ENCODE measurements at regions not wholly inside any gene's neighbourhood (a gene's known extent, or its start where the extent isn't known, plus 50 kb on each side); places are given as distances from the start of the nearest gene placed in this dataset.

DNA sequence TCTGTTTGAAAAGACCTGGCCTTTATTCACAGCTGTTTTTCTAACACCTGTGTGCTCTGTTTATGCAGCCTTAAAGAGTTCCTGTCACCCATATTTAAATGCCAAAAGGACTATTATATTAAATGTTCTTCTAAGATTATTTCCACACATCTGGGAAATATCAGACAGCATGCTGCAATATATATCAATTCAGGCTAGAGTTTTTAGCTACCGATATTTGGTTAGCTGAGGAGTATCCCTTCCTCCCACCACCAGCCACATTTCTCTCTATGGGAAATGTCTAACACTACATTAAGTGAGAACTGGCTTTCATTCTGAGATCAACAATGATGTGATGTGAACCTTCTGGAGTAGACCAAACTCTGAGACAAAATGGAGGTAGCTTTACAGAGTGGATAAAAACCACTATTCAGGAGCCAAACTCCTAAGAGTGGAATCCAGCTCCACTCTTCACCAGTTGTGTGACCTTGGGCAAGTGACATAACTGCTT lies 509.2 kb downstream of the ZNF608 start:
- Histone ChIP-seq H3K9me3 (ENCODE audit: low read depth) (no peaks in the 10 kb centered on the region), H3K4me1 (ENCODE audit: insufficient read depth) (no peaks in the 10 kb centered on the region), H3K27ac (no peak overlapping the region), H3K36me3 (ENCODE audit: low read depth) (no peaks in the 10 kb centered on the region), H3F3A (ENCODE audit: insufficient read depth) (no peaks in the 10 kb centered on the region), H2AFZ (no peak overlapping the region), H3K79me2 (ENCODE audit: insufficient read depth) (no peaks in the 10 kb centered on the region), H3K9me2 (ENCODE audit: insufficient read depth) (no peaks in the 10 kb centered on the region), H3K27me3 (replicated peaks; ENCODE audit: insufficient read depth) (peaks cover 14% of the 10 kb centered on the region), H3K4me3 (no peak overlapping the region), H4K20me1 (ENCODE audit: insufficient read depth) (no peaks in the 10 kb centered on the region), H3K9ac (no peak overlapping the region), H3K4me2 (ENCODE audit: unreplicated experiment) (no peak overlapping the region)
- DNase-seq: no peak
- in situ Hi-C loops (cut with MboI): no loop called here
- 89 to 92% methylated on average over 1 of the region's 1 CpG for WGBS, 2 experiments (ENCODE audit: low coverage in 1 of 2, low lambda C conversion rate in 2 of 2, missing lambda C conversion rate in 2 of 2)
- TF ChIP-seq EZH2phosphoT487 (IDR thresholded peaks at IDR 0.05; ENCODE audit: insufficient read depth, low read depth) (no peak), EZH2 (IDR thresholded peaks at IDR 0.05; ENCODE audit: insufficient read depth, poor library complexity, severe bottlenecking) (no peak)

DNA sequence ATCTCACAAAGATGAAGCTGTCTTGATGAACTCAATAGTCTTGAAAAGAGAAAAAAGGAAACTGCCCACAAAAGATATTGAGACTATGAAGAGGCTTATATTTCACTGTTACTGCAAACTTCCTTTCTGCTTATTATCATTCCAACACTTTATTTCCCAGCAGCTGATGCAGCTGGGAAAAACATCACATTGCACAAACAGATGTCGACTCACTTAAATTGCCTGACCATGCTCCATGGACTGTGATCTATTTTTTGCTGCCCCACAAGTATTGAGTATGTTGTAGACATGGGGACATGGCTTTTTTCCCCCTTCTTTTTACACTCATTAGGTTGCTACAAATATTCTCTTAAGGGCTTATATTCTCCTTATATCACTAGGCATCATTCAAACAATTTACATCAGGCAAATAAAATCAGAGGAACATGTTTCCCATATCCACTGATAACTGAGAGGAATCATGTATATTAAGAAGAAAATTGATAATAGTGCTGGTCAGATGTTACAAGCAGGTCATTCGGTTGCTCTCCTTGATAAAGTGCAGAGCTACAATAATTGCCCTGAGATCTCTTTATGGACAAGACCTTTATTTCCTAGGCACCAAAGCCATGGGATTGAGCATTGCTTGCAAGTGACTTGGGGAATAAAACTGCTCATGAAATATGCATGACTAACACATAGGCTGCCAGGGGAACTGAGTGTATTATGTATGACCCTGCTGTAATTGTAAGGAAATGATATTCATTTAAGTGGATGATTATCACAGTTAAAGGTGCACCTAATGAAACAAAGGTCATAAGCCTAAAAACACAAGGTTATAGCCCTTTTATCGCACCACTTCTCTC lies 509.9 kb downstream of the ZNF608 start:
- H3K27ac ChIP-seq: no peak overlapping the region
- TF ChIP-seq EZH2 (IDR thresholded peaks at IDR 0.05; ENCODE audit: insufficient read depth, poor library complexity, severe bottlenecking) (no peak), EZH2phosphoT487 (IDR thresholded peaks at IDR 0.05; ENCODE audit: insufficient read depth, low read depth) (no peak)
- H3K36me3 ChIP-seq (ENCODE audit: low read depth): no peaks in the 10 kb centered on the region
- WGBS, 2 experiments (ENCODE audit: low coverage in 1 of 2, low lambda C conversion rate in 2 of 2, missing lambda C conversion rate in 2 of 2): 48 to 58% methylated on average over 3 of the region's 3 CpGs
- no peak overlapping the region for H3K4me2 ChIP-seq (ENCODE audit: unreplicated experiment)
- H3K4me1 ChIP-seq (ENCODE audit: insufficient read depth): no peaks in the 10 kb centered on the region
- no peak overlapping the region for H2AFZ ChIP-seq
- no peaks in the 10 kb centered on the region for H4K20me1 ChIP-seq (ENCODE audit: insufficient read depth)
- no peak overlapping the region for H3K4me3 ChIP-seq
- H3K9ac ChIP-seq: no peak overlapping the region
- peak; percentile 4 for DNase-seq
- H3K27me3 ChIP-seq (replicated peaks; ENCODE audit: insufficient read depth): peaks cover 14% of the 10 kb centered on the region
- H3K9me3 ChIP-seq (ENCODE audit: low read depth): no peaks in the 10 kb centered on the region
- no peaks in the 10 kb centered on the region for H3F3A ChIP-seq (ENCODE audit: insufficient read depth)
- no peaks in the 10 kb centered on the region for H3K79me2 ChIP-seq (ENCODE audit: insufficient read depth)
- in situ Hi-C loops (cut with MboI): no loop called here
- no peaks in the 10 kb centered on the region for H3K9me2 ChIP-seq (ENCODE audit: insufficient read depth)

DNA sequence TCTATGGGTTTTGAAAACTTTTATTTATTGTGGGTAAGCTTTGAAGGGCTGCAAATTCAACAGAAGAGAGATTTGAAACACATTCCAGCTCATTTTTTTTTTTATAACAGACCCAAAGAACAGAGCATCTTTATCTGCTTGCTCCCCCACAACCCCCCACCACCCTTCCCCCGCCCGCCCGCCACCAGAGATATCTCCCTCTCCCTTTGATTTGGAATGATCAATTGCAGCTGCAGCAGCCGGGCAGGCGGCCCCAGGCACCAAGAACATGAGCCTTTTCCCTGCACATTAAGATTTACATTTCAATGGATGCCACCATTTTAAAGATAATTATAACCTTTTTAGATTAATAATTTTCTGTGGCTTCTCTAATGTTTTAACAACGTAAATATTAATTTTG lies 510.9 kb downstream of the ZNF608 start:
- Histone ChIP-seq H3F3A (ENCODE audit: insufficient read depth) (no peaks in the 10 kb centered on the region), H3K9me3 (ENCODE audit: low read depth) (no peaks in the 10 kb centered on the region), H3K9ac (no peak overlapping the region), H3K79me2 (ENCODE audit: insufficient read depth) (no peaks in the 10 kb centered on the region), H3K9me2 (ENCODE audit: insufficient read depth) (no peaks in the 10 kb centered on the region), H3K4me2 (ENCODE audit: unreplicated experiment) (no peak overlapping the region), H3K4me3 (no peak overlapping the region), H3K27me3 (replicated peaks; ENCODE audit: insufficient read depth) (peaks cover 14% of the 10 kb centered on the region), H3K36me3 (ENCODE audit: low read depth) (no peaks in the 10 kb centered on the region), H3K27ac (no peak overlapping the region), H3K4me1 (ENCODE audit: insufficient read depth) (no peaks in the 10 kb centered on the region), H2AFZ (no peak overlapping the region), H4K20me1 (ENCODE audit: insufficient read depth) (no peaks in the 10 kb centered on the region)
- no peak for TF ChIP-seq EZH2 (IDR thresholded peaks at IDR 0.05; ENCODE audit: insufficient read depth, poor library complexity, severe bottlenecking)
- TF ChIP-seq EZH2phosphoT487 (IDR thresholded peaks at IDR 0.05; ENCODE audit: insufficient read depth, low read depth): no peak
- no peak for DNase-seq
- in situ Hi-C loops (cut with MboI): no loop called here
- 73 to 80% methylated on average over 4 to 6 of the region's 6 CpGs for WGBS, 2 experiments (ENCODE audit: low coverage in 1 of 2, low lambda C conversion rate in 2 of 2, missing lambda C conversion rate in 2 of 2)

DNA sequence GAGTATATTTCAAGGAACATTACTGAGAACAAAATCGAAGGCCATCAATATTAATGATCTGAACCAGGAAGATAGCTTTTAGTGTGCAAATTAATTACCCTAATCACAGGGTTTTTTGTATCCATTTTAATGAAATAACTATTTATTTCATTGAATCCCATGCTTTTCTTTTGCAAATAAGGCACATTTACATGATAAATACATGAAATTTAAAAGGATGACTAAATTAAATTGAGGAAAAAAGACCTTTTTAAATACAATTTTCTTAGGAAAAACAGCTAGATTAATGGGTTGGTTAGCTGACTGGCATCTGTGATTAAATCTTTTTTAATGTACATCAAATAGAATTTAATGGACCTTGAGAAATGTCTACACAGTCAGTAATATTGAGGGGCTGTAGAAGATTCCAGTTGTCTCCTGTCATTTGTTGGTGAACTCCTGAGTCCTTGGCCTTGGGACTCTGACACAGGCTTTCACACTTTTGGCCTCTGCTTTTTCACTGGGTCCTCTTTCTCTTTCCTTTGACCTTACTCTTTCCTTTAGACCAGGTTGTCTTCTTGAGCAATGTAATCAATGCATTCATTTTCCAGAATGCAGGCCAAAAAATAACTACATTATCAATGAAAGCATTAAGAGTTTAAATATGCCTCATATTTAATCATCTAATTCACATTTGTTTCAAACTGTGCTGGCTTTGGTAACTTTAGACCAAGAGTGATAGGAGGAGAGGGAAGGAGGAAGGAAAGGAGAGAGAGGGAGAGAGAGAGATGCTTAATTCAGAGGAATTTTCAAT lies 511.5 kb downstream of the ZNF608 start:
- no peak overlapping the region for H3K4me3 ChIP-seq
- in situ Hi-C loops (cut with MboI): no loop called here

More for the DNA sequence above, 511.5 kb downstream of the ZNF608 start:
- Histone ChIP-seq H3K4me1 (ENCODE audit: insufficient read depth) (no peaks in the 10 kb centered on the region), H3K27me3 (replicated peaks; ENCODE audit: insufficient read depth) (peaks cover 14% of the 10 kb centered on the region), H3F3A (ENCODE audit: insufficient read depth) (no peaks in the 10 kb centered on the region), H3K36me3 (ENCODE audit: low read depth) (no peaks in the 10 kb centered on the region), H3K4me2 (ENCODE audit: unreplicated experiment) (no peak overlapping the region), H2AFZ (no peak overlapping the region), H3K79me2 (ENCODE audit: insufficient read depth) (no peaks in the 10 kb centered on the region), H3K9ac (no peak overlapping the region), H4K20me1 (ENCODE audit: insufficient read depth) (no peaks in the 10 kb centered on the region), H3K9me2 (ENCODE audit: insufficient read depth) (no peaks in the 10 kb centered on the region), H3K27ac (no peak overlapping the region), H3K9me3 (ENCODE audit: low read depth) (no peaks in the 10 kb centered on the region)
- no peak for DNase-seq
- WGBS, 2 experiments (ENCODE audit: low coverage in 1 of 2, low lambda C conversion rate in 2 of 2, missing lambda C conversion rate in 2 of 2): 56 to 70% methylated on average over 1 of the region's 1 CpG
- TF ChIP-seq EZH2 (IDR thresholded peaks at IDR 0.05; ENCODE audit: insufficient read depth, poor library complexity, severe bottlenecking): no peak
- TF ChIP-seq EZH2phosphoT487 (IDR thresholded peaks at IDR 0.05; ENCODE audit: insufficient read depth, low read depth): no peak
